ENCODE measurements at regions not wholly inside any gene's neighbourhood (a gene's known extent, or its start where the extent isn't known, plus 50 kb on each side); places are given as distances from the start of the nearest gene placed in this dataset.

- TF ChIP-seq EGR1 (IDR thresholded peaks at IDR 0.05) = no peak
- no peak for TF ChIP-seq YY1 (IDR thresholded peaks at IDR 0.05; ENCODE audit: low read depth)
- TF ChIP-seq MAX (IDR thresholded peaks at IDR 0.05) = no peak
- TF ChIP-seq FOXM1 (IDR thresholded peaks at IDR 0.05; ENCODE audit: borderline replicate concordance, low read depth) = no peak
- TF ChIP-seq REST (IDR thresholded peaks at IDR 0.05; ENCODE audit: low read depth) = no peak
- no peak for TF ChIP-seq TCF12 (IDR thresholded peaks at IDR 0.05; ENCODE audit: low read depth)
- TF ChIP-seq NFIC (IDR thresholded peaks at IDR 0.05) = no peak
- TF ChIP-seq RAD21 (IDR thresholded peaks at IDR 0.05; ENCODE audit: low read depth) = no peak
- no peak for TF ChIP-seq USF1 (IDR thresholded peaks at IDR 0.05)
- TF ChIP-seq EP300 (IDR thresholded peaks at IDR 0.05; ENCODE audit: borderline replicate concordance) = no peak
Measured at GRCh38 chr2:120452945-120453634, 107.2 kb downstream of the INHBB start.
